Skeletal muscle cell (primary cell): ENCODE measurements at regions not wholly inside any gene's neighbourhood (a gene's known extent, or its start where the extent isn't known, plus 50 kb on each side); places are given as distances from the start of the nearest gene placed in this dataset.
"Not testable (repeated sequence)": the region's sequence is repeated elsewhere in the genome, so short reads cannot be mapped to it uniquely, and the experiment has no call there.

Experiments used
- DNase-seq: peaks from one replicate; pipeline ENCODE4 v3.0.0-alpha.2; 2010; ENCODE audit warnings: low read depth
- H3K4me3 ChIP-seq: 2 replicates; pipeline ENCODE4 v1.5.1; 2011; ENCODE audit warnings: low read depth, mild to moderate bottlenecking, control low read depth, low read length, moderate library complexity

DNA sequence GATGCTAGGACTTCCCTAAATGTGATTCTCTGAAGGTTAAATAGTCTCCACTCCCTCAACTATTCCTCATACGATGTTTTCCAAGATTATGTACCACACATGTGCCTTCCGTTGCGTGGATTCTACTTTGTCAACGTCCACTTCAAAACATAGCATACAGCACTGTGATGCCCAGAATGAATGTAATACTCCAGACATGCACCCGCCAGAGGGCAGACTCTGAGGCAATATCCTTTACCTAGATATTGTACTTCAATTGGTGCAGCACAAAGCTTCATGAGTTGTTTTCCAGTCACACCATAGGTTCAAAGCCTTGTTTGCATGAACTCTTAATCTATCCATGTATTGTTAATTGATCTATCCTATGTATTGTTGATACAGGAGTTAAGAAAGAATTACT, 201.0 kb upstream of the NABP1 start:
- no peak for DNase-seq
- no peak overlapping the region for H3K4me3 ChIP-seq

DNA sequence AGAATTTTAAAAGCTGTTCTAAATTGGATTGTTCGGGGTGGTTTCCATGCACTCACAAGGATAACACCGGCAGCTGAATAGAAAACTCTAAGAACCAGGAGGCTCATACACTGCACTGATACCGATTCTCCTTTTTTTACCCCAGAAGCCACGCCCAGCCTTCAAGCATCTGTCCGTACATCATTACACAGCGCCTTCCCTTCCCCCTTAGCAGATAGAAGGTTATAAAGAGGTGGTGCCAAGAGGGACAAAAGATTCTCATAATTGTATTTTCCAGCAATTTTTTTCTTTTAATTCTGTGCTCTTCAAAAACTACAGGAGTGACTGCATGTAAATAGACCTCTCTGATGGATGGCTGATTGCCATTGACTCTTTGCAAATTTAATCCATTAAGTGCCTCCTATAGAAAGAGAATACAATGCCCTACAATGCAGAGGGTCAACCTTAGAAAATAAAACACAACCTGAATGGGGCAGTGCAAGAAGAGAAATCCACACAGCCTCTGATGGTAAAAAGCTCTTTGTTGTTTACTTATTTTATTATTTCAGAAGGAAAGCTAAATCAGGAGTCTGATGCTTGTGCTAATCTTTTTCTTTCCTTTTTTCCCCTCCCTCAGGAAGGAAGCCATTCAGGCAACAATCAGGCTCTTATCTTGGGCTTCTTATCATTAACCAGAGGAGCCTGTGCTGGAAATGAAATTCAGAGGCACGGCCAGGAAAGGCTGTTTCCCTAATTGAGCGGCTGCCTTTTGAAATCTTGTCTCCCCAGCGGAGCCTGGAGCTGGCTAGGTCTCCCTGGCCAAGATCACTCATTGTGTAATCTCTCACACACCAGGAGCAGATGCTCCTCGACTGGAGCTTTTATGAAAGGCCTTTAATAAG, 198.9 kb upstream of the NABP1 start:
- no peak overlapping the region for H3K4me3 ChIP-seq
- DNase-seq: no peak

DNA sequence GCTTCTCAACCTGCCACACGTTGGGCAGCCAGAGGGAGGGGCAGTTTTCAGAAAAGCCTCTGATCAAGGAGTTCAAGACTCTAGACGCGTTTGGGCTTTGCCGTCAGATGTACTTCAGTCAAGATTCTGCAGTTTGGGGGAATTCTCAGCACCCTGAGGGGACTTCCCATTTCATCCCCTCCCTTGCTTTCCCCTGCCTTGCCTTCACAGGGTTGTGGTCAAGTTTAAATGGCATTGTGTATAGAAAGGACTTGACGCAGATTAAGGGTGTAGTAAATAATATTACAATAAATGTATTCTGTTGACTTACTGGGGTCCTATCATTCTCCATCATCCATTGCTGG, 198.3 kb upstream of the NABP1 start:
- DNase-seq: no peak
- no peak overlapping the region for H3K4me3 ChIP-seq

DNA sequence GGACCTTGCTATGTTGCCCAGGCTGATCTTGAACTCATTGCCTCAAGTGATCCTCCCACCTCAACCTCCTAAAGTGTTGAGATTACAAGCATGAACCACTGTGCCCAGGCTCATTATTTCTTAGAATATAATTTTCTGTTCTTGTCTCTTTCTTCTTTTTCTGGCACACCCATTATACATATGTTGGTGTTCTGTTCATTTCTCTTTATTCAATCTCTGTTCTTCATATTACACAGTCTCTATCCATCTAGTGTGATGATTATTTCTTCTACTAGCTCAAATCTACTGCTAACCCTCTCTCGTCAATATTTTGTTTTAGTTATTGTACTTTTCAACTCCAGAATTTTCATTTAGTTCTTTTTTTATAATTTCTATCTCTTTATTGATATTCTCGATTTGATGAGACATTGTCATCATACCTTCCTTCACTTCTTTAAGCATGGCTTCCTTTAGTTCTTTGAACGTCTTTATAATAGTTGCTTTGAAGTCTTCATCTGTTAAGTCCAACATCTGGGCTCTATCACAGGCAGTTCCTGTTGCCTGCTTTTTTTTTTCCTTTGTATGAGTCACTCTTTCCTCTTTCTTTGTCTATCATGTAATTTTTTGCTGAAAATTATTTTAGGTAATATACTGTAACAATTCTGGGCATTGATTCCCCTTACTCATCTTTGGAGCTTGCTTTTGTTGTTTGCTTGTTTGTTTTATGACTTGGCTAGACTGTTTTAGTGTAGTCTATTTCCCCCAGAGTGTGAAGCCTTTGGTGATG, 196.4 kb upstream of the NABP1 start:
- H3K4me3 ChIP-seq: no peak overlapping the region
- DNase-seq: no peak

DNA sequence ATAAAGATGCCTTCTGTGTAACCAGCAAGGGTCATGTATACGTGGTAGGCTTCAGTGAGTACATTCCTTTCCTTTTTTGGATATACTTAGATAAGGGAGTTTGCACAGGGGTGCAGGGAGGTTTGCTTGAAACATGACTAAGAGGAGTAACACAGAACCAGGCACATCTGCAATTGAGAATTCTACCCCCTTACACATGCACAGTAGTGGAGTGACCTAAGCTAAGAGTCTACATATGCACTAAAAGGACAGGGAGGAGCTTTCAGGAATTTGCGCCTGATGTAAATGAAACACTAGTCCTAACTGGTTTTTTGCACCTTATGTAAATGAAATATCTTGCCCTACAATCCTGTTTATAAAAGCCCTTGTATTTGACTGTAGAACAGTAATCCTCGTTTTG, 194.8 kb upstream of the NABP1 start:
- no peak overlapping the region for H3K4me3 ChIP-seq
- DNase-seq: no peak

DNA sequence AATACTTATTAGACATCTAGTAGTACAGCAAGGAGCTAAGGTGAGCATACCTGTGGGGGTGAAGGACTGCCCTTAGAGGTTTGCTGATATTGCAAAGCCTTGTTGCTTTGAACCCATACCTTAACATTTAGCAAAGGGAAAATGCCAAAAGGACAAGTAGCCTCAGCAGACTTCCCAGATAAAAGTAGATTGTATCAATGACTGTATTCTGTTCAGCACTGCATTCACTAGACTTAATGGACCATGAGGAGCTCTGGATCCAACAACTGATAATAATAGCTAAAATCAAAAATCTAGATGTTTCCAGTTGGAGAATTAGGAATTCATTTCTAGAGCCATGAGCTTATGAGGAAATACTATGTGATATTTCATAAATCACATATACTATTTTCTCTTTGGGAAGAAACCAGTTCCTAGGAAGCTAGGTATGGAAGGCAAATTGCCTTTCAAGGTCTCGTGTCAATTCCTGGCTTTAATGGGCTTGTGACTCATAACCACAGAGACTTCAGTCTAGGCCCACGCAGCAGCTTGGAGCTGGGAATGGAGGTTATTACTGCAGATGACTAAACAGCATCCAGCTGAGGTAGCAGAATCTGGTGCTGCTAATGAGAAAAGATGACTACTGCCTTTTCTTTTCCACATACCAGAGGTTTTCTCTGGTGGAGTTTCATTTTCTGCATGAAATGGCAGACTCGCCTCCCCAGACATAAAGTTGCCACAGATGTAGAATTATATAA, 191.2 kb upstream of the NABP1 start:
- no peak overlapping the region for H3K4me3 ChIP-seq
- DNase-seq: peak; percentile 94

DNA sequence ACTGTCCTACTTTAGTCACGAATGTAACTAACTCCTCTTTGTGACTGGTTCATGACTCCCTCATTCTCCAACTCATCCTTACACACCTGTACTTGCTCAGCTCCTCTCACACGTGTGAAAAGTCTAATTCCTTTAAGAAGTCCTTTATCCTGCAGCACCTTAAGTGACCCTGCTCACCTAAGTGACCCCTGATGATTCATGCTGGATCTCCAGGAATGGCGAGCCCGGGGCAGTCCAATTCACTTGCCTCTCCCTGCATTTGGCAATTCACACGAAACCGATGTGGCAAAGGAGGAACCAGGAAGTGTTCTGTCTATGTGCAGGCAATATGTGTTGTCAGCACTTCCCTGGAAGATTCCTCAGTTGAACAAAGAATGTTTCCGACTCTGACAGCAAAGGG, 189.8 kb upstream of the NABP1 start:
- DNase-seq: no peak
- H3K4me3 ChIP-seq: no peak overlapping the region

DNA sequence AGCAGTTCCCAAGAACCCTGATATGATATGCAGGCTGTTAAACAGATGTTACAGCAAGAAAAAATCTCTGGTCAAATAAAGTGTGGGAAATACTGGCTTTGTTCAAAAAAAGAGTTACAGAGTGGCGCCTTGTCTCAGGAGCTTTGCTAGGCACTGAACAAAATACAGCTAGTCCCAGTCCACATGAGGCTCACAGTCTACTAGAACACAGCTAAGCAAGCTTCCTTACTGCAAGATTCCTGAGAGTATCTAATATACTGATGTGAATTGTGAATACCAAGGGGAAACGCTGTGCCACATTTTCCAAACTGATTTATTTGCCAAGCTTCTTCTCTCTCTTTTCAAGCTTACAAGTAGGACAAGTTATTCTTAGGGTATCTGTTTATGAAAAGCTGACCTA, 188.8 kb upstream of the NABP1 start:
- DNase-seq: no peak
- no peak overlapping the region for H3K4me3 ChIP-seq

DNA sequence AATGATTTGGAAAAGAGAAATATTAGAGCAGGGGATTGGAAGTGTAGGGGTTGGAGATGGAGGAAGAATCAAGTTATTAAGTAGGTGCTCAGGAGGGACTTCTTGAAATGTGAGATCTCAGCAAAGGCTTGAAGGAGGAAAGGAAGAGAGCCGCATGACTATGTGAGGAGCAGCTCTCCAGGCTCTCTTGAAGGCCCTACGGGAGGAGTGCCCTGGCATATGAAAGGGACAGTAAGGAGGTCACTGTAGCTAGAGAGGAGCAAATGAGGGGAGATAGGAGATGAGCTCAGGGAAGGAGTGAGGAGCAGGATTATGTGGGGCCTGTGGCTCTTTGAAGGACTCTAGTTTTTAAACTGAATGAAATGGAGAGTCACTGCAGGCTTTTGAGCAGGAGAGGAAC, 181.1 kb upstream of the NABP1 start:
- no peak for DNase-seq
- H3K4me3 ChIP-seq: no peak overlapping the region

DNA sequence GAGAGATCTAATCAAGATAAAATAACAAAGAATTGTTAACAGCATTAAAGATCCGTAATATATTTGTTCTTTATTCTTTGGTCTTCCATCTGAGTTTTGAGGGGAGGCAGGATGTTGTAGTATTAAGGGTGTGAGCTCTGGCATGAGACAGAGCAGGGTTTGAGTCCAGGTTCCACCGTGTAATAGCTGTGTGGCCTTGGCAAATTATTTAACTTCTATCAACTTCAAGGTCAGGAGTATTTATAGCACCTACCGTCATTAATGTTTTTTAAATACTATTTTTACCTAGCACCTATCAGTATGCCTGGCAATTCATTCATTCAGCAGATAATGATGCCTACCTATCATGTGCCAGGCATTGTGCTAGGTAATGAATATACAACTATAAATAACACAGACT, 180.1 kb upstream of the NABP1 start:
- no peak overlapping the region for H3K4me3 ChIP-seq
- DNase-seq: no peak

DNA sequence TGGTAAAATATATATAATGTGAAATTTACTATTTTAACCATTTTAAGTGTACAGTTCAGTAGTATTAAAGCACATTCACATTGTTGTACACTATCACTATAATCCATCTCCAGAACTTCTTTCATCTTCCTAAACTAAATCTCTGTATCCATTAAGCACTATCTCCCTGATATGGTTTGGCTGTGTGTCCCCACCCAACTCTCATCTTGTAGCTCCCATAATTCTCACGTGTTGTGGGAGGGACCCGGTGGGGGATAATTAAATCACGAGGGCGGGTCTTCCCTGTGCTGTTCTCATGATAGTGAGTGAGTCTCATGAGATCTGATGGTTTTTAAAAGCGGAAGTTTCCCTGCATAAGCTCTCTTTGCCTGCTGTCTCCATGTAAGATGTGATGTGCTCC, 178.9 kb upstream of the NABP1 start:
- H3K4me3 ChIP-seq: no peak overlapping the region
- DNase-seq: no peak

DNA sequence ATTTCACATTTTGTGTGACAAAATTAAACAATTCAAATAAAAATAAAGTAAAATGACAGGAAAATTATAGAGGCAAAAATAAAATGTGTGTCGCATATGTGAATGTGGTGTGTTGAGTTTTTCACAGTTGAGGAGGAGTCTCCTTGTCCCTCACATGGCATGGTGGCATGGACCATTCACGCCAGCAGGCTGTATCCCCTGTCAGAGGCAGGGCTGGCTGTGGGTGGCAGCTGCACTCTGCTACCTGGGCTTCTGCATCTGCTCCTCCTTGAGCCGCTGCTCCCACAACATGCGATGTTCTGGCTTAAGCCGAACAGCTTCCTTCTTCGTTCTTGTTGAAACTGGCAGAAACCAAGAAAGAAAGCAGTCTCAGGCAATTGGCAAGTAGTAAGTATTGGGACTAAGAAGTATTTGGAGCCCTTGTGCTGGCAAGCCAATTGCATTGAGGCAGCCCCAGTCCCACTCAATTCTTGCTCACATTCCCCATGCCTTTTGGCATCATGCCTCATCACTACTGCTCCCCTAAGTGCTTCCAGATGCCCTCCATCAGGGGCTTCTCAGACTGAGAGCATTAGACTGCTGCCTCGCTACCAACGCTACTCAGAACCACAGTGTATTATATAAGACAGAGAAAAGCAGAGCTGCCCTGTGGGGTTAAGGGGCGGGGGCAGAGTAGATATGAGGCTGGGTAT, 177.9 kb upstream of the NABP1 start:
- peak; percentile 44 for DNase-seq
- no peak overlapping the region for H3K4me3 ChIP-seq

DNA sequence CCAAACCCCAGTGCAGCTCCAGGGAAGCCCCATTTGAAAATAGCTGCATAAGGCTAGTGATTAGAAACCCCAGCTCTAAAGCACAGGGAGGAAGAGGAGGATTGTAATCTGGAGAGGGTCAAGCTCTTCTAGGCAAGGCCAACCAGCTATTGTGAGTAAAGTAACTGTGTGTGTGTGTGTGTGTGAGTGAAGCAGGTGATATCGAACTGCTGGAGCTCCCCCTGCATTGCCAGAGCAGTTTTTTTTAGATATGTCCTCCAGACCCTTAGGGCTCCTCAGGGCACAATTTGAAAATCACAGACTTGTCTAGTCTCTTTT, 177.4 kb upstream of the NABP1 start:
- H3K4me3 ChIP-seq: no peak overlapping the region
- DNase-seq: no peak

DNA sequence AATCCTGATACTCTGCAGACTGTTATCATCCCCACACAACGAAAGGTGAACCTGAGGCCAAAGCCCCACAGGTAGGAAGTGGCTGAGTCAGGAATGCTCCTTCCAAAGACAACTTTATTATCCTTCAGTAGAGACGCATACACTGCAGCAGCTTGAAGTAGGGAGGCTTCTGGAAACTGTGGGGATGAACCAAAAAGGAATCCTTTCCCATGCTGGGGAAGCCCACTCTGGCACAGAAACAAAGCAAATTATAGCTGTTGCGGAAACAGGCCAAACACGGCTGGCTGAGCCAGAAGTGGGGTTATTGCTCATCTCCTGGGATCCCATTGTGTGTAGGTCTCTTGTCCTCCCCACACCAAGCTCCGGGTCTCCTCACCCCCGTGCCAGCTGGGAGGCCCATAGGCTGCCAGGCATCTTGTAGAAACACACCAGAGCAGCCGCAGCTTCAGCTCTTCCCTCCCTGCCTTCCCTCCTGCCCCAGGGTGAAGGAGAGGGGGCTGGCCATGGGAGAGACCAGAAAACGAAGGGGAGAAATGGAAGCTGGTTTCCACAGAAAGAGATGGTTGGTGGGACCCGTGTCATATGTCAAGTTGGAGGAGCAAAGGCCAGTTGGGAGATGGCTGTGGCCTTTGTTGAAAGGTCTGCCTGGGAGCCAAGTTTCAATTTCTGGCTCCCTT, 176.9 kb upstream of the NABP1 start:
- no peak overlapping the region for H3K4me3 ChIP-seq
- DNase-seq: no peak

DNA sequence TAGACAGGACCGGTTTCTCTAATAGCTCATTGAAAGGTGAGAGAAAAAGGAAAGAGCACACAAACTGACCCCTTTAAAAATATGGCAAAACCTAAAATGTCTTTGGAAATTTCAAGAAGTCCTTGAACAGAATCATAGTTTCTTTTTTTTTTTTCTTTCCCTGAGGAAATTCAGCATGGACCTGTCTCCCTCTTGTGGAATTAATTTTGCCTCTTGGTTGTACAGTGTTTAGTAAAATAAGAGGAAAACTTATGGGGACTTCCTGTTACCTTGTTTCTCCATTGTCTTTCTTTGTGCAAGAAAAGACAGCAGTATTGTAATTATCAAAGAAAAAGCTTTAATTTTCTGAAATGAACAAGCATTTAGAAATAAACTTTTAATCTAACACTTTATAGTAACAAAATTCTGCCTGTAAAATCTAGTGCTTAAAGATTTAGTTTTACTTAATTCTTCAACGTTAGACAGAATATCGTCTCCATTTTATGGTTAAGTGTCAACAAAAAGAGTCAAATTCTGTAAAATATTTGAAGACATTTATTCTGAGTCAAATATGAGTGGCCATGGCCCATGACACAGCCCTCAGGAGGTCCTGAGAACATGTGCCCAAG, 176.3 kb upstream of the NABP1 start:
- no peak overlapping the region for H3K4me3 ChIP-seq
- DNase-seq: peak; percentile 22

DNA sequence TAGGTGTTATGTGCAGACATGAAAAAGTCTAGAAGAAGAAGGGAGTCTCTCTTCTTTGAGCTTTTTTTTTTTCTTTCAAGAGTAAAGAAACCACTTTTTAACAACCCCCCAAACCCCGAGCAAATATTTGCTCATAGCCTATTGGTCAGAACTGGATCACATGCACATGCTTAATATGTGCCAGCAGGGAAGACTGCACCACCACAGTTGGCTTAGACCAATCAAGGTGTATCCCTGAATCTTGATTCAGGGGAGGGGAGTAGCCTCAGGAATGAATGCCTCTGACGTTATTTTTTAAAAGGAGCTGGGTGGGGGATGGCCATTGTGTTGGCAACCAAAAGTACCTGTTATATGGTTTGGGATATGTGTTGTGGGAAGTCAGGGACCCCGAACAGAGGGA, 171.4 kb upstream of the NABP1 start:
- no peak for DNase-seq
- no peak overlapping the region for H3K4me3 ChIP-seq

DNA sequence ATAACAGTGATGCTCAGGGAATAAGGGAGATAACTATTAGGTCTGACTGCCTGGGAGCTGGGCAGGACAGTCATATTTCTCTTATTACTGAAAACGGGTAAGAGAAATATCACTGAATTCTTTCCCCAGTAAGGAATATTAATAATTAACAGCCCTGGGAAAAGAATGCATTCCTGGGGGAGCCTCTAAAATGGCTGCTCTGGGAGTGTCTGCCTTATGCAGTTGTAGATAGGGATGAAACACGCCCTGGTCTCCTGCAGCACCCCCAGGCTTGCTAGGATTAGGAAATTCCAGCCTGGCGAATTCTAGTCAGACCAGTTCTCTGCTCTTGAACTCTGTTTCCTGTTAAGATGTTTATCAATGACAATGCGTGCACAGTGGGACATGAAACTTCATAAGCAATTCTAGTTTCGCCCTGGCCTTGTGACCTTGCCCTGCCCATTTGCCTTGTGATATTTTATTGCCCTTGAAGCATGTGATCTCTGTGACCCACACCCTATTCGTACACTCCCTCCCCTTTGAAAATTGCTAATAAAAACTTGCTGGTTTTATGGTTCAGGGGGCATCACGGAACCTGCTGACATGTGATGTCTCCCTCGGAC, 170.6 kb upstream of the NABP1 start:
- not testable (repeated sequence) for H3K4me3 ChIP-seq, DNase-seq

DNA sequence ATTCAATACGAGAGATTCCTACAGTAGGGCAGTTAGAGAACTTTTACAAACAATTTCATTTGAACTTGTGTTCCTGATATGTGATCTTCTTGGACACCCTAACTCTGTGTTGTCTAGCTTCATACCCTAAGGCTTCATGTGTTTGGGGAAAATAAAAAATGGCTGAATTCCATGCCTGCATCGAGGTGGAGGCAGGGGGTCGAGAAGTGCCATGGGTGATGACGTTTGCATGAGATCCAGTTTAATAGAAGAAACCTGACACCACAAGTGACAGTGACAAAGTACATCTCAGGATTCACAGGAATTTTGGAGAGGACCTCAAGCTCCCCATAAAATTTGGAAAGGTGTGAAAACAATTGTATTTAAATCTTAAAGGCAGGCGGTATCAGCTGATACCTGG, 169.2 kb upstream of the NABP1 start:
- DNase-seq: no peak
- no peak overlapping the region for H3K4me3 ChIP-seq
